ENCODE measurements at regions not wholly inside any gene's neighbourhood (a gene's known extent, or its start where the extent isn't known, plus 50 kb on each side); places are given as distances from the start of the nearest gene placed in this dataset.

GRCh38 chr6:6922166-6922565, 185.6 kb upstream of the RREB1 start:
- TF ChIP-seq CTCF (IDR thresholded peaks at IDR 0.05) (no peak), POLR2A (IDR thresholded peaks at IDR 0.05) (no peak), EP300 (IDR thresholded peaks at IDR 0.05) (no peak), POLR2AphosphoS5 (IDR thresholded peaks at IDR 0.05) (no peak)
